ENCODE measurements at regions not wholly inside any gene's neighbourhood (a gene's known extent, or its start where the extent isn't known, plus 50 kb on each side); places are given as distances from the start of the nearest gene placed in this dataset.
A peak's percentile ranks its signal among the peaks of the same experiment; 100 is the strongest.

DNA sequence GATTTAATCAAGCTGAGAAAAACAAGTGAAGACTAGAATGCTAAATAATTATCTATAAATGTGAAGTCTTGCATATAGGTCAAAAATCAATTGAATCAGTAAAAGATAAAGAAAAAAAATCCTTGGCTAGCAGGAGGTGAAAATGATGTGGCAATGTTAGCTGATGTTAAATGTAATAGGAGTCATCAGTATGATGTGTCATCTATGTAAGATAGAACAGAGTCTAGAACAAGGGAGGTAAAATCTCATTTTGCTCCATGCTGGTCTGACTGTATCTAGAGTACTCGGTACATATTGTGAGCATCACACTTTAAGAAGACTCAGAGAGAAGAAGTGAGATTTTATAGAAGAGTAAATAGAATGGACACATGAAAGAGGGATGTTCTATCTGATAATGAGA, 721.2 kb downstream of the ETS1 start:
- Histone ChIP-seq H3K9me3 (no peaks in the 10 kb centered on the region), H3K4me3 (no peak overlapping the region), H3K4me1 (no peaks in the 10 kb centered on the region), H3K4me2 (no peak overlapping the region), H3K27ac (no peak overlapping the region)
- TF ChIP-seq POLR2A (IDR thresholded peaks at IDR 0.05; ENCODE audit: low read length) (no peak), JUN (IDR thresholded peaks at IDR 0.05) (no peak), HEYL (CRISPR knock-in tag; IDR thresholded peaks at IDR 0.05) (no peak), RARB (CRISPR knock-in tag; IDR thresholded peaks at IDR 0.05) (no peak), HOXA7 (CRISPR knock-in tag; IDR thresholded peaks at IDR 0.05) (no peak), SREBF2 (IDR thresholded peaks at IDR 0.05) (no peak), MAFK (IDR thresholded peaks at IDR 0.05; ENCODE audit: partially characterized antibody) (no peak), EHMT2 (IDR thresholded peaks at IDR 0.05; ENCODE audit: low read depth) (no peak)
- TF ChIP-seq, protein P1, sequence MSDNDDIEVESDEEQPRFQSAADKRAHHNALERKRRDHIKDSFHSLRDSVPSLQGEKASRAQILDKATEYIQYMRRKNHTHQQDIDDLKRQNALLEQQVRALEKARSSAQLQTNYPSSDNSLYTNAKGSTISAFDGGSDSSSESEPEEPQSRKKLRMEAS (IDR thresholded peaks at IDR 0.05): no peak
- CTCF ChIA-PET: no interaction called here
- POLR2A ChIA-PET: no interaction called here
- DNase-seq (ENCODE audit: low read depth in 1 of 2, low spot score in 1 of 2) (no peak), FAIRE-seq (no peak), ATAC-seq (no peak)
- 0% methylated on average over 1 of the region's 1 CpG for WGBS (ENCODE audit: missing lambda C conversion rate)

DNA sequence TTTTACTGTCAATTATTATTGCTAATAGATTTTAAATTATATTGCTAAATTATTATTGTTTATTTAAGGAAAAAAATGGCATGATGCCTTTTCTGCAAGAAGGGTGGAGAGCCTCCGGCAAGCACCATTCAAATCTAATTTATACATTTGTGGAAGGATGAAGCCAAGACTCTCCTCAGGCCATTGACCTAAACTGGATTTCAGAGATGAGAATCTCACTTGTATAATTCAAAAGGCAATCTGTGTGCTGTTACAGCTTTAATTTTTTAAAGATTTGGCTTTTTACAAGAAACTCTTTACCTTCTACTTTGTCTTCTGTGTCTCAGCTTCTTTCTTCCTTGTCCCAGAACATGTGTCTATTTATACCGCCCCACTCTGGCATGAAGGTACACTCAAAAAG, 722.5 kb downstream of the ETS1 start:
- Histone ChIP-seq H3K4me3 (no peak overlapping the region), H3K4me1 (no peaks in the 10 kb centered on the region), H3K4me2 (no peak overlapping the region), H3K27ac (no peak overlapping the region), H3K9me3 (no peaks in the 10 kb centered on the region)
- no peak for DNase-seq (ENCODE audit: low read depth in 1 of 2, low spot score in 1 of 2)
- FAIRE-seq: no peak
- no peak for ATAC-seq
- ChIA-PET CTCF (no interaction called here), POLR2A (no interaction called here)
- 44% methylated on average over 2 of the region's 2 CpGs for WGBS (ENCODE audit: missing lambda C conversion rate)
- TF ChIP-seq MYC (IDR thresholded peaks at IDR 0.05; ENCODE audit: borderline replicate concordance, low read length) (no peak), ZC3H11A (IDR thresholded peaks at IDR 0.05) (no peak), MAFK (IDR thresholded peaks at IDR 0.05; ENCODE audit: partially characterized antibody) (no peak), HOXA7 (CRISPR knock-in tag; IDR thresholded peaks at IDR 0.05) (no peak)

DNA sequence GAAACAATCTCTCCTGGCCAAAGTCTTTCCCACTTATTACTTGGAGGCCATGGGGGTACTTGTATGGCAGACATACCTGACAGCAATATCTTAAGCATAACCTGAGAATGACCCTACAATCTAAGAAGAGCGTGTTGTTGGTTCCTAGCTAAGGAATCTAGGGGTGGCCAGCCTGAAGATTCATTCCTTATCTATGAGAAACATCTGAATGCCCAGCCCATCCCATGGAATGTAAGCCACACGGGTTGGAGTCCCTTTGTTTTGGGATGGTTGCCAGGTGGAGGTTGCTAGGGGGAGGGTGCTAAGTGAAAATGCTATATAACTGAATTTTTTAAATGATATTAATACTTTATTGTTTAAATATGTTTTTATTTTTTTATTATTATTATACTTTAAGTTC, 725.0 kb downstream of the ETS1 start:
- H3K9me3 ChIP-seq: no peaks in the 10 kb centered on the region
- H3K27ac ChIP-seq: no peak overlapping the region
- no peak for ATAC-seq
- WGBS (ENCODE audit: missing lambda C conversion rate): 0% methylated on average over 2 of the region's 2 CpGs
- peak in 1 of 2 experiments; percentile 21 for DNase-seq (ENCODE audit: low read depth in 1 of 2, low spot score in 1 of 2)
- FAIRE-seq: no peak
- ChIA-PET CTCF (interaction anchor here (0.8 kb wide), 1 partner anchor 19 kb away, joined by 3 read pairs; no protein-coding TSS in a partner anchor), POLR2A (no interaction called here)
- TF ChIP-seq POLR2AphosphoS2 (conservative IDR thresholded peaks at IDR 0.05; ENCODE audit: low read length) (no peak), ZNF302 (CRISPR knock-in tag; IDR thresholded peaks at IDR 0.05) (no peak), RNF2 (IDR thresholded peaks at IDR 0.05; ENCODE audit: borderline replicate concordance, low read depth) (no peak), EP300 (IDR thresholded peaks at IDR 0.05) (no peak), SREBF2 (IDR thresholded peaks at IDR 0.05) (no peak)
- TF ChIP-seq, protein P2, sequence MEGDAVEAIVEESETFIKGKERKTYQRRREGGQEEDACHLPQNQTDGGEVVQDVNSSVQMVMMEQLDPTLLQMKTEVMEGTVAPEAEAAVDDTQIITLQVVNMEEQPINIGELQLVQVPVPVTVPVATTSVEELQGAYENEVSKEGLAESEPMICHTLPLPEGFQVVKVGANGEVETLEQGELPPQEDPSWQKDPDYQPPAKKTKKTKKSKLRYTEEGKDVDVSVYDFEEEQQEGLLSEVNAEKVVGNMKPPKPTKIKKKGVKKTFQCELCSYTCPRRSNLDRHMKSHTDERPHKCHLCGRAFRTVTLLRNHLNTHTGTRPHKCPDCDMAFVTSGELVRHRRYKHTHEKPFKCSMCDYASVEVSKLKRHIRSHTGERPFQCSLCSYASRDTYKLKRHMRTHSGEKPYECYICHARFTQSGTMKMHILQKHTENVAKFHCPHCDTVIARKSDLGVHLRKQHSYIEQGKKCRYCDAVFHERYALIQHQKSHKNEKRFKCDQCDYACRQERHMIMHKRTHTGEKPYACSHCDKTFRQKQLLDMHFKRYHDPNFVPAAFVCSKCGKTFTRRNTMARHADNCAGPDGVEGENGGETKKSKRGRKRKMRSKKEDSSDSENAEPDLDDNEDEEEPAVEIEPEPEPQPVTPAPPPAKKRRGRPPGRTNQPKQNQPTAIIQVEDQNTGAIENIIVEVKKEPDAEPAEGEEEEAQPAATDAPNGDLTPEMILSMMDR (IDR thresholded peaks at IDR 0.05): no peak
- TF ChIP-seq, protein P3, sequence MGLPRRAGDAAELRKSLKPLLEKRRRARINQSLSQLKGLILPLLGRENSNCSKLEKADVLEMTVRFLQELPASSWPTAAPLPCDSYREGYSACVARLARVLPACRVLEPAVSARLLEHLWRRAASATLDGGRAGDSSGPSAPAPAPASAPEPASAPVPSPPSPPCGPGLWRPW (IDR thresholded peaks at IDR 0.05): no peak
- TF ChIP-seq, protein P4, sequence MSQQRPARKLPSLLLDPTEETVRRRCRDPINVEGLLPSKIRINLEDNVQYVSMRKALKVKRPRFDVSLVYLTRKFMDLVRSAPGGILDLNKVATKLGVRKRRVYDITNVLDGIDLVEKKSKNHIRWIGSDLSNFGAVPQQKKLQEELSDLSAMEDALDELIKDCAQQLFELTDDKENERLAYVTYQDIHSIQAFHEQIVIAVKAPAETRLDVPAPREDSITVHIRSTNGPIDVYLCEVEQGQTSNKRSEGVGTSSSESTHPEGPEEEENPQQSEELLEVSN (IDR thresholded peaks at IDR 0.05; ENCODE audit: borderline replicate concordance, low read depth): no peak
- H3K4me1 ChIP-seq: no peaks in the 10 kb centered on the region
- no peak overlapping the region for H3K4me3 ChIP-seq
- H3K4me2 ChIP-seq: no peak overlapping the region

DNA sequence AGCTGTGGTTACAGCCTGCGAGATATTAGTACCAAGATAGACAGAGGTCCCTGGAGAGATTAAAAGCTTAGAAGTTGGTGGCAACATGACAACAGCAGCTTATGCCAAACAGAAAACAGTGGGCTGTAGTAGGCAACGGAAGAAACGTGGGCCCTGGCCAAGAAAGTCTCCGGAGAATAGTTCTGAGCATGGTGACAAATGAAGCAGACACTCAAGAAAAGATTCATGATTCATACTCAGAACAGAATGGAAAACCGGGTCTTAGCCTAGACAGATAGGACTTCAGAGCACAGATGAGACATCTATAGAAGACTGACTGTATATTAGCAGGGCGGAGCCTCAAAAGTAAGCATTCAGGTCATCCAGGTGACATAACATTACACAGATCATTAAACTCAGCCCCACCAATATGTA, 727.4 kb downstream of the ETS1 start:
- DNase-seq (ENCODE audit: low read depth in 1 of 2, low spot score in 1 of 2) (no peak), ATAC-seq (no peak), FAIRE-seq (no peak)
- Histone ChIP-seq H3K4me3 (no peak overlapping the region), H3K4me1 (no peaks in the 10 kb centered on the region), H3K9me3 (no peaks in the 10 kb centered on the region), H3K27ac (no peak overlapping the region), H3K4me2 (no peak overlapping the region)
- no peak for TF ChIP-seq TP53 (CRISPR knock-in tag; IDR thresholded peaks at IDR 0.05)
- TF ChIP-seq POLR2A (IDR thresholded peaks at IDR 0.05; ENCODE audit: low read length): no peak
- CTCF ChIA-PET: no interaction called here
- POLR2A ChIA-PET: no interaction called here
- WGBS (ENCODE audit: missing lambda C conversion rate): 8% methylated on average over 6 of the region's 6 CpGs
